ENCODE measurements at regions not wholly inside any gene's neighbourhood (a gene's known extent, or its start where the extent isn't known, plus 50 kb on each side); places are given as distances from the start of the nearest gene placed in this dataset.
"Not testable (repeated sequence)": the region's sequence is repeated elsewhere in the genome, so short reads cannot be mapped to it uniquely, and the experiment has no call there.

DNA sequence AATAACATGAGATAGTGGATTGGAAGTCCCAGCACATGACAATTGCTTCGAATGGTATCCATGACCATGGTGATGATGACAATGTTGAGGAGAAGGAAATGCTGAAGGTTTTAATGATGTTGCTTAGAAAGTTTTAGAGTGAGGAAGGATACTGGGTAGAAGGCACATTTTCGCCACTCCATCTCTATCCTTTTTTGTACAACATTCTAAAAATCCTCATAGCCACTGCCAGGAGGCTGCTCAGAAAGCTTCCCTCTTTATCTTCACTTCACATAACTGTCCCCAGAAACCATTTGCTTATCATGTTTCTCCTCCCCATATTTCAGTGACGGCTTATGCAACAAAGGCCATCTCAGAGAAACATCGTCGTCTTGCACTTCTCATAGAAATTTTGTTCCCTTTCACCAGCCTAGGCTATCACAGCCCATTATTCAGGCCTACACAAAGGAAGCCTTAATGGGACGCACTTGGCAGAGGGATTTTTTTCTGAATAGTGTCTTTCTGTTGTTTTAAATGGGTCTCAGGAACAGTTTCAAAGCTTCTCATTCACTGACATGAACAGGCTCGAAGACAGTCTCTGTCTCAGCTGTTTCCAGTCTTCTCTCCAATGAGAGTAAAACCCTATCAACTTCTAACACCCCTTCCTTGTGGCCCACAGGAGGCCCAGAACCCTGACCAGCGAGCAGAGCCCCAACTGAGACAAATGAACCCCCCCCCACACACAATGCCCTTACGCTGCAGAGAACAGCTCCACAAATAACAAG, 506.7 kb downstream of the HAPSTR1 start:
- no peak for DNase-seq

DNA sequence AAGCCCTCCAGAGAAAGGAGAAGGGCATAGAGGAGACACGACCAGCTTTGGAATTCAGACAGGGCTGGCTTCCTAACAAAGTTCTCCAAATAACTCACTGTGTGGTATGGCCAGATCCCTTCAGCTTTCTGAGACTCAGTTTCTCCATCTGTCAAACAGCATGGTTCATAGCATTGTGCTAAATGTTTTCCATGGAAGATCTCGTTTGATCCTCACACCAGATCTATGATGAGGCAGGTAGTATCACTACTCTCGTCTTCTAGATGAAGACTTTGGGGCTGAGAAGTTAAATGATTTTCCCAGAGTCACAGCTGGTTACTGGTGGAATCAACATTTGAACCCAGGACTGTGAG, 507.3 kb downstream of the HAPSTR1 start:
- no peak for DNase-seq

- DNase-seq: no peak
Measured at GRCh38 chr16:9599415-9600120, 508.1 kb downstream of the HAPSTR1 start.

DNA sequence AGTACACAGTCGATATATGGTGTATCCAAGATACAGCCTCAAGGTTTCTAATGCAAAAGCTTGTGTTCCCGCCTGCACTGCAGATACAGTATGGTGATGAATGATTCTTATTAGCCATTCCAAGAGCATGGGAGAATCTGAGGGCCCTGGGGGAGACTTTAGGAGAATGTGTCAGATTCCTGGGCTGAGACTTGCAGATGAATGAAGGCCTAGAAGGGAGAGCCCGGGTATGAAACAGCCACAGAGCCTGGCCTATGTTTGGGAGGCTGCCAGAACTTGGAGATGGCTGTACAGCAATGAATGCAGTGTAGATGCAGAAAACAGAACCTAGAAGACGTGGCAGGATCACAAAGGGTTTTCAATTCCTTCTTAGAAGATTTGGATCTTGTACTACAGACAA, 510.7 kb downstream of the HAPSTR1 start:
- no peak for DNase-seq

- DNase-seq: no peak
Measured at GRCh38 chr16:9603316-9603715, 511.9 kb downstream of the HAPSTR1 start.

DNA sequence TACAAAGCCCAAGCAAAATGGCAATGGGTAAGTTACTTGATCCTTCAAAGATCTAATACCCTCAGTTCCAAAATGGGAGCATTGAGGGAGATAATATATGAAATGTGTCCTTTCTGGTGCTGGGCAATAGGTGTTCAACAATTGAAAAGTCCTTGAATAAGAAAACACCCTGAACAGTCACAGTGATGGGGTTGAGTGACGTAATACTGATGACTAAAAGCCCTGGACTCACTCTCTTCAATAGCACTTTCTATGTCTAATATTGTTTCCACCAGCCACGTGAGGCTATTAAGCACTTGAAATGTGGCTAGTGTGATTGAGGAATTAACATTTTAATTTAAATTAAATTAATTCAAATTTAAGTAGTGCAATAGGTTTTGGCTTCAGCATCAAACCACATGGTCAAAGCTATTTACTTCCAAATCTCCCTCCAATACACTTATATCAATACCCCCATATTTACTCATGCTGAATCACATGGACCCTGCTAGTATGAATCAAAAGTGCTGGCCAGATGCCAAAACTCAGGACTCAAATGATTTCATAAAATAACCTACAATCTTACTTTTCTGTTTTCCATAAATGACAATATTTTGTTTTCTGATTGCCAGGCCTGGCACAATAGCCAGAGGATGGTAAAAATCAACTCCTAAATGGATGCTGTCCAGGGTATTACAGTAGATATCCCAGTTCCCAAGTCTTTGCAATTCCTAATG, 516.2 kb downstream of the HAPSTR1 start:
- DNase-seq: no peak

- no peak for DNase-seq
Measured at GRCh38 chr16:9610727-9611126, 519.3 kb downstream of the HAPSTR1 start.

DNA sequence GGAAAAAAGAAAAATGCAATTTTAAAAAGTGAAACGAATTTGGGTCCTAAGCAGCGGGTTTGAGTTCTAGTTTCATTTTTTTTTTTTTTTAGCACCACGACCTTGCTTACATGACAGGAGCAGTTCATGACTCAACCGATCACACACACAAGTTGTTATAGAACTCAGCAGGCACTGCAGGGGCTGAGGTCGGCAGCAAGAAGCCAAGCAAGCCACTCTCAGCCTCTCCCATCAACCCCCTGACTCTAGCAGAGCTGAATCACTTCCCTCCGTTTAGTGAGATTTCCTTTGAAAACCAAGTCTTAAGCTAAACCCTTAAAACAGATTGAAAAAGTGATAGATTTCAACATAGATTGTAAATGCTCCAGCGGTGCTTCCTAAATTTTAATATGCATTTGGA, 520.8 kb downstream of the HAPSTR1 start:
- DNase-seq: no peak

DNA sequence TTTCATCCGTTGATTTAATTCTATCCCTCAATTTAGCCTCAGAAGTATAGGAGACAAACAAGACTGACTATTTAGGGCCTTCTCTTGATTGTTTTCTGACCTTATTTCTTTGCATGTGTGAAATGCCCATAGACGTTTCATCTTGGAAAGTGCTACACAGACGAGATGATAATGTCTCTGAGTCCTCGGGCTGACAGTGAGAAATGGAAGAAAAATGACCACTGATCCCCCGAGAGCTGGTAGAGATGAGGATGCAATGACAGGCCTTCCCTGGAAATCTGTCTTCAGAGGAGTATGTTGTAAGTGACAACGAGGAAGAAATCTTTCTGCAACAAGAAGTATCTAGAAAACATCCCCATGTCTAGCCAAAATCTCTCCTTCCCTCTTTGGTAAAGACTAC, 522.9 kb downstream of the HAPSTR1 start:
- no peak for DNase-seq

GRCh38 chr16:9622268-9622667, 530.8 kb downstream of the HAPSTR1 start:
- DNase-seq: no peak

- DNase-seq: no peak
Measured at GRCh38 chr16:9625122-9625521, 533.7 kb downstream of the HAPSTR1 start.

DNA sequence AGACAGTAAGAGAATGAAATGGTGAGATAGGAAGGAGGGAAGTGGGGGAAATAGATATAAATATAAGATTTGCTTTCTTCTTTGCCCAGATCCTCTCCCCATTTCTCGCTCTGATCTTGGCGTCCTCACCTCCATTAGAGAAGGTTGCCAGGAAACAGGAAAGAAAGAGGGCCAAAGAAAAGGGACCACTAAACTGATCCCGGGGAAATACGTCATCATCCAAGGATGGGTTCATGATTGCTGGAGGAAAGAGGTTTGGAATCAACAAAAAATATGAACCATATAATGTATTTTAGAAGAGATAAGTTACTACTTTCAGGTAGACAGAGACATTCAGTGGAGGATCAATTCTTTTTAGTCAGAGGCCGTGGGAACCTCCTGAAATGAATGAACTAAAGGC, 536.0 kb downstream of the HAPSTR1 start:
- no peak for DNase-seq

DNA sequence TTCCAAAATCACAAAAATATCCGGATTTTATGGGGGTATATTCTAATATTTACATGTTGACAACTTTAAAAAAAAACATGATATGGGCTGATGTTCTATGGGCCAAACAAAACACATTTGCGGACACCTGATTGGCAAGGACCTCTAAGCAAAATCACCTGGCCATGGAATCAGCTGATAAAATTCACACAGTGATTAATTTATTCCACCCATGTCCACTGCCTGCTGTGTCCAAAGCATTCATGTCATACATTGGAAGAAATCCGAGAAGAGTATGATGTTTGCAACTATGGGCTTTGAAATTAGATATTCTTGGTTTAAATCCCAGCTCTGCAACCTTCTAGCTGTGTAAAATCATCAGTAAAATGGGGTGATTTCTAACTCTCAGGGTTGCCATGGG, 538.7 kb downstream of the HAPSTR1 start:
- DNase-seq: no peak

GRCh38 chr16:9630985-9631384, 539.5 kb downstream of the HAPSTR1 start:
- no peak for DNase-seq

- no peak for DNase-seq
Measured at GRCh38 chr16:9633844-9634243, 542.4 kb downstream of the HAPSTR1 start.

- not testable (repeated sequence) for DNase-seq
Measured at GRCh38 chr16:9635150-9635720, 543.8 kb downstream of the HAPSTR1 start.

- DNase-seq: no peak
Measured at GRCh38 chr16:9644258-9644657, 538.0 kb downstream of the GRIN2A start.

GRCh38 chr16:9645911-9646310, 536.3 kb downstream of the GRIN2A start:
- no peak for DNase-seq

- peak; percentile 36 to 57 for DNase-seq
Measured at GRCh38 chr16:9647981-9648701, 534.1 kb downstream of the GRIN2A start.

DNA sequence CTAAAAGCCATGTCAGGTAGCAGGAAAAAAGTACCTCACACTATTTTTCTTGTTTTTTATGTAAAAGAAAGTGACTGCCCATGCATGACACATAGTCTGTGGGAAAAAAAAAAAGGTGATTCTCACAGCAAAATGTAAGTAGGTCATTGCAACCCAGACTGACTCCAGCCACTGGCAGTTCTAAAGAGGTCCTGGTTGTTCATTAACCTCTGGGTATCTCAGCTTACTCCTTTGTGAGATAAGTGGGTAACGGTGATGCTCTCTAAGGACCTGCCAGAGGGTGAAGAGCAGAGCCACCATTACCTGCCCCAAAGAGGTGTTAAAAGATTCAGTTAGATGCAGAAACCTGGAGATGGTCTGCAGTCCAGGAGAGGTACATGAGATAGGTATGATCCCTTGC, 531.9 kb downstream of the GRIN2A start:
- DNase-seq: no peak

DNA sequence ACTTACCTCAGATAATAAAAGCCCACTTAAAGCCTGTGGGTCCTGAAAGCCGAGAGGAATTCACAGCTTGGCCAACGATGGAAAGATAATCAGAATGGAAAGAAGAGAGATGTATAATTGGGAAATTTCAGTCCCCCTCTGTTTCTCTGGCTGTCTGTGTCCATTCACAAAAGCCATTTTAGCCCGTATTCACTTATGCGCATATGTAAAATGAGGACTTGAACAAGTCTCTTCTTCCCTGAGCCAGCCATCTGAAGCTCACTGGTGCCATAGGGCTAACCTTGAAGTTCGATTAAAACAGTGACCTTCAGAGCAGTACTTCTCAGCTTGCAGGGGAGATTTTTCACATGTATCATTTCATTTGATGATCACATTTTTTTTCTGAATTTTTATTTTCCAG, 527.2 kb downstream of the GRIN2A start:
- DNase-seq: no peak

DNA sequence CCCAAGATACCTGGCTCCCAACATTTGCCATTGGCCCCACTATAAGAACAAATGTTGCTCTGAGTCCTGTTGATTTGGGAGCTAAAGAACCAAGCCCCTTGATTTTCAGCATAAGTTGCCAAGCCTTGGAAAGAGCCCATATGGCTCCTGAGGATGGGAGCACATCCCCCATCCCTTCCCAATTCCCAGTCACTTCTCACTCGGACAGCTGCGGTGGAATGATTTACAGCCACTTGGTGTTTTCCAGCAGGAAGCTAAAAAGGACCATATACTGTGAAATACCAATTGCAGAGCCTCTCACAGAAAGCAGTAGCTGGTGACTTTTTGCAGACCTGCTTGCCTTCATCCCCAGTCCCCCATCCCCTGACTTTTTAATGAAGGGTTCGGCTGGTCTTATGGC, 524.6 kb downstream of the GRIN2A start:
- peak; percentile 70 to 94 for DNase-seq

GRCh38 chr16:9658164-9658563, 524.1 kb downstream of the GRIN2A start:
- no peak for DNase-seq
